Panc1 (cell line): ENCODE measurements at regions not wholly inside any gene's neighbourhood (a gene's known extent, or its start where the extent isn't known, plus 50 kb on each side); places are given as distances from the start of the nearest gene placed in this dataset.

Experiments
- ATAC-seq: fragments of 200-7000 bp; cut with Tn5 transposase; 2 replicates; pipeline ENCODE4 v1.9.1; 2020; ENCODE audit warnings: mild to moderate bottlenecking, moderate library complexity
- BruUV-seq: library from RNA; stranded (reverse); fragments of 400-500 nt; replicated peaks from 2 replicates; lab custom pipeline; 2021; lab: Mats Ljungman, UMichigan
- CTCF ChIA-PET: fragments of 300-600 bp; sonication (Branson Sonifier 250); formaldehyde crosslinking; loops from one replicate; lab custom pipeline; 2022; ENCODE audit warnings: antibody characterized with exemption; lab: Charles Lee
- POLR2A ChIA-PET: fragments of 300-600 bp; sonication (Branson Sonifier 250); formaldehyde crosslinking; loops from one replicate; lab custom pipeline; 2022; ENCODE audit warnings: antibody characterized with exemption; lab: Charles Lee
- DNase-seq: peaks from one replicate; pipeline ENCODE4 v3.0.0-alpha.2; 2010; ENCODE audit warnings: low read depth, low spot score
- H3K27ac ChIP-seq: 2 replicates; pipeline ENCODE4 v1.5.1; 2011; ENCODE audit warnings: mild to moderate bottlenecking, low read length, inconsistent platforms
- H3K27me3 ChIP-seq: fragments of 200-500 bp; sonication (Bioruptor generic); 2 replicates; pipeline ENCODE4 v1.6.0; 2014; ENCODE audit warnings: low read length, inconsistent platforms; ENCODE audit not compliant: control insufficient read depth, insufficient read depth
- H3K36me3 ChIP-seq: fragments of 200-500 bp; sonication (Bioruptor generic); 2 replicates; pipeline ENCODE4 v1.5.1; 2014; ENCODE audit warnings: inconsistent platforms, mild to moderate bottlenecking, low read length, moderate library complexity; ENCODE audit not compliant: control insufficient read depth, insufficient read depth
- H3K4me1 ChIP-seq: 2 replicates; pipeline ENCODE4 v1.5.1; 2011; ENCODE audit warnings: inconsistent platforms, mild to moderate bottlenecking, low read length, moderate library complexity; ENCODE audit not compliant: control insufficient read depth, insufficient read depth
- H3K4me3 ChIP-seq, 2 experiments: 2 replicates each; pipeline ENCODE4 v1.5.1; 2011 to 2012; ENCODE audit warnings: low read depth in 2 of 2, low read length in 2 of 2, mild to moderate bottlenecking in 2 of 2, inconsistent platforms in 1 of 2, moderate library complexity in 1 of 2
- H3K9me3 ChIP-seq: fragments of 200-500 bp; sonication (Bioruptor generic); 2 replicates; pipeline ENCODE4 v1.5.1; 2014; ENCODE audit warnings: low read depth, mild to moderate bottlenecking, inconsistent platforms, low read length, moderate library complexity; ENCODE audit not compliant: control insufficient read depth, insufficient read depth
- CTCF ChIP-seq: fragments of 450-650 bp; IDR thresholded peaks from 2 replicates; pipeline ENCODE4 v1.5.1; 2017; ENCODE audit warnings: mild to moderate bottlenecking
- POLR2AphosphoS5 ChIP-seq: IDR thresholded peaks from 2 replicates; pipeline ENCODE4 v1.6.1; 2012; ENCODE audit warnings: mild to moderate bottlenecking, low read depth, low read length, moderate library complexity
- REST ChIP-seq, 2 experiments: IDR thresholded peaks; 2 replicates each; pipeline ENCODE4 v1.6.1; 2011 to 2012; ENCODE audit warnings: low read depth in 2 of 2, control low read depth in 1 of 2, low read length in 1 of 2, mild to moderate bottlenecking in 1 of 2, moderate library complexity in 1 of 2; ENCODE audit not compliant: insufficient read depth in 1 of 2
- SIN3A ChIP-seq: IDR thresholded peaks from 2 replicates; pipeline ENCODE4 v1.6.1; 2012; ENCODE audit warnings: low read depth, mild to moderate bottlenecking, low read length, moderate library complexity, borderline replicate concordance; ENCODE audit not compliant: insufficient read depth
- TCF7L2 ChIP-seq: IDR thresholded peaks from 2 replicates; pipeline ENCODE4 v1.6.1; 2011; ENCODE audit warnings: mild to moderate bottlenecking, low read depth, low read length, inconsistent platforms
- in situ Hi-C: cut with HindIII; loops from 2 replicates; pipeline ENCODE4 v1.10.0; 2016; ENCODE audit warnings: low sequenced_read_pairs, low pct_unique_long_range_greater_than_20kb
- intact Hi-C: fragments of 100-400 bp; cut with micrococcal nuclease; formaldehyde crosslinking; loops from one replicate; pipeline ENCODE4 v1.10.0; 2022; ENCODE audit not compliant: unreplicated experiment

- BruUV-seq = no TSS peak
- Histone ChIP-seq H3K4me1 (no peaks in the 10 kb centered on the region), H3K36me3 (no peaks in the 10 kb centered on the region), H3K27ac (no peak overlapping the region), H3K9me3 (no peaks in the 10 kb centered on the region), H3K27me3 (peaks cover 5% of the 10 kb centered on the region; the same call in 1 of the 2 replicates), H3K4me3 (no peak overlapping the region)
- no peak for ATAC-seq
- no peak for DNase-seq
- POLR2A ChIA-PET = no interaction called here
- CTCF ChIA-PET = no interaction called here
- in situ Hi-C loops (no loop called here), intact Hi-C loops (no loop called here)
- no peak for TF ChIP-seq SIN3A
- TF ChIP-seq REST (IDR thresholded peaks at IDR 0.05; ENCODE audit: insufficient read depth in 1 of 2, low read depth in 2 of 2, low read length in 1 of 2) = no peak
- TF ChIP-seq TCF7L2 = no peak
- no peak for TF ChIP-seq CTCF
- TF ChIP-seq POLR2AphosphoS5 = no peak
Measured at GRCh38 chr5:9841516-9842170, 211.5 kb upstream of the TAS2R1 start.

- peaks cover 5% of the 10 kb centered on the region; the same call in 1 of the 2 replicates for H3K27me3 ChIP-seq
- DNase-seq = no peak
- no peak for TF ChIP-seq TCF7L2
- no peak for TF ChIP-seq SIN3A
- TF ChIP-seq REST (IDR thresholded peaks at IDR 0.05; ENCODE audit: insufficient read depth in 1 of 2, low read depth in 2 of 2, low read length in 1 of 2) = no peak
- TF ChIP-seq POLR2AphosphoS5 = no peak
- TF ChIP-seq CTCF = no peak
- ChIA-PET CTCF (no interaction called here), POLR2A (no interaction called here)
- ATAC-seq = no peak
- no TSS peak for BruUV-seq
- no peak overlapping the region for H3K27ac ChIP-seq
- H3K9me3 ChIP-seq = no peaks in the 10 kb centered on the region
- no peaks in the 10 kb centered on the region for H3K4me1 ChIP-seq
- no peaks in the 10 kb centered on the region for H3K36me3 ChIP-seq
- no peak overlapping the region for H3K4me3 ChIP-seq
- intact Hi-C loops = no loop called here
- in situ Hi-C loops = no loop called here
Measured at GRCh38 chr5:9838916-9839315, 208.8 kb upstream of the TAS2R1 start.
